D721Med (cell line): ENCODE measurements at regions not wholly inside any gene's neighbourhood (a gene's known extent, or its start where the extent isn't known, plus 50 kb on each side); places are given as distances from the start of the nearest gene placed in this dataset.
"Not testable (repeated sequence)": the region's sequence is repeated elsewhere in the genome, so short reads cannot be mapped to it uniquely, and the experiment has no call there.

ENCODE experiments used
- DNase-seq: peaks from one replicate; pipeline ENCODE4 v3.0.0; 2011; ENCODE audit warnings: low spot score; ENCODE audit not compliant: insufficient read length
- FAIRE-seq: peaks from 2 replicates; lab custom pipeline; 2011; peaks lifted over from hg19 to GRCh38; lab: Jason Lieb, UNC
- CTCF ChIP-seq: IDR thresholded peaks from 2 replicates; pipeline ENCODE4 v1.5.1; 2012; ENCODE audit warnings: mild to moderate bottlenecking, control low read depth; ENCODE audit not compliant: insufficient read depth; ENCODE audit errors: missing control alignments

- no peak for DNase-seq
- no peak for TF ChIP-seq CTCF
- no peak for FAIRE-seq
Measured at GRCh38 chr5:68116408-68116807, 99.1 kb upstream of the PIK3R1 start.

GRCh38 chr5:68115584-68115983, 100.0 kb upstream of the PIK3R1 start:
- DNase-seq, result no peak
- TF ChIP-seq CTCF, result no peak
- FAIRE-seq, result no peak

- FAIRE-seq (no peak), DNase-seq (no peak)
- TF ChIP-seq CTCF, result no peak
Measured at GRCh38 chr5:68114378-68115040, 101.0 kb upstream of the PIK3R1 start.

- FAIRE-seq (no peak), DNase-seq (no peak)
- TF ChIP-seq CTCF, result no peak
Measured at GRCh38 chr5:68112658-68113057, 102.9 kb upstream of the PIK3R1 start.

GRCh38 chr5:68110894-68111293, 104.7 kb upstream of the PIK3R1 start:
- no peak for TF ChIP-seq CTCF
- FAIRE-seq, result no peak
- DNase-seq, result no peak

- no peak for TF ChIP-seq CTCF
- no peak for FAIRE-seq
- no peak for DNase-seq
Measured at GRCh38 chr5:68110264-68110663, 105.3 kb upstream of the PIK3R1 start.

GRCh38 chr5:68104217-68104616, 111.3 kb upstream of the PIK3R1 start:
- not testable (repeated sequence) for DNase-seq, FAIRE-seq

GRCh38 chr5:68103297-68103696, 112.3 kb upstream of the PIK3R1 start:
- DNase-seq, FAIRE-seq: not testable (repeated sequence)
